ENCODE measurements at regions not wholly inside any gene's neighbourhood (a gene's known extent, or its start where the extent isn't known, plus 50 kb on each side); places are given as distances from the start of the nearest gene placed in this dataset.

DNA sequence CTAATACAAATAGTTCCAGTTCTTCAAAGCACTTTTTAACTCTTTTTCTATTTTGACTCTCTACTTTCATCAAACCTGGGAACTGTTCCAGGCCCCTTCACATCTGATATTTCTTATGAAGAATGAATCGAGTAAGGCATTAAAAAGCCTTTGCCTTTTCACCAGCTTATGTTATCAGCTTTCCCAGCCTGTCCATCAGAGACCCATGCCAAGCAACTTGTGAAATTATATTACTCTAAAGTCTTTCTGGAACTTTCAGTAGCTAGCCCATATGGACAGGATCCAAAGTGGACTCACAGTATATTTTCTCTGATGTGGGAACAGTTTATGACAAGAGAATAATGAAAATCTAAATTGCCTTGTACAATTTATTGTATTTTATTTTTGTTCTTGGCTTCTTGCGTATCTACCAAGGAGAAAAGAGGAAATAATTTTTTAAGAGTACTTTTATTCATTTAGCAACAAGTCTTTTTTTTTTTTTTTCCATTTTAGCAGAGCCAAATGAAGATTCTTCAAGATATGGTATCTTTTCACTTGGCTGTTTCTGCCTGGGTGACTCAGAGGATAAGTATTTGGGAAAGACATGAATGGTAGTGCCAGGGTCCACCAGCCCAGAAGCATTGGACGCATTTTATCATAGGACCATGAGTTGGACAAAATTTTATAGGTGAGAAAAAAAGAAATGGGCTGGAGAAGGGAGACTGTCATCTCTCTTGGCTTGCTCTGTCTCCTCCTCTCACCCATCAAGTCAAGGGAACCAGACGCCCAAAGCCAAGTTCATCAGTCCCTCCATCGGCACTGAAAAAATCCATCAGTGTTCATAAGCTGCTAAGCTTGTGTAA lies 195.8 kb upstream of the NEBL start:
- TF ChIP-seq, protein P1, sequence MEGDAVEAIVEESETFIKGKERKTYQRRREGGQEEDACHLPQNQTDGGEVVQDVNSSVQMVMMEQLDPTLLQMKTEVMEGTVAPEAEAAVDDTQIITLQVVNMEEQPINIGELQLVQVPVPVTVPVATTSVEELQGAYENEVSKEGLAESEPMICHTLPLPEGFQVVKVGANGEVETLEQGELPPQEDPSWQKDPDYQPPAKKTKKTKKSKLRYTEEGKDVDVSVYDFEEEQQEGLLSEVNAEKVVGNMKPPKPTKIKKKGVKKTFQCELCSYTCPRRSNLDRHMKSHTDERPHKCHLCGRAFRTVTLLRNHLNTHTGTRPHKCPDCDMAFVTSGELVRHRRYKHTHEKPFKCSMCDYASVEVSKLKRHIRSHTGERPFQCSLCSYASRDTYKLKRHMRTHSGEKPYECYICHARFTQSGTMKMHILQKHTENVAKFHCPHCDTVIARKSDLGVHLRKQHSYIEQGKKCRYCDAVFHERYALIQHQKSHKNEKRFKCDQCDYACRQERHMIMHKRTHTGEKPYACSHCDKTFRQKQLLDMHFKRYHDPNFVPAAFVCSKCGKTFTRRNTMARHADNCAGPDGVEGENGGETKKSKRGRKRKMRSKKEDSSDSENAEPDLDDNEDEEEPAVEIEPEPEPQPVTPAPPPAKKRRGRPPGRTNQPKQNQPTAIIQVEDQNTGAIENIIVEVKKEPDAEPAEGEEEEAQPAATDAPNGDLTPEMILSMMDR (IDR thresholded peaks at IDR 0.05), result no peak
- no peak for TF ChIP-seq POLR2A (IDR thresholded peaks at IDR 0.05)
